Left renal cortex interstitium (tissue), 4 donors: ENCODE measurements at regions not wholly inside any gene's neighbourhood (a gene's known extent, or its start where the extent isn't known, plus 50 kb on each side); places are given as distances from the start of the nearest gene placed in this dataset.
A peak's percentile ranks its signal among the peaks of the same experiment; 100 is the strongest.

Experiments
- DNase-seq, 4 donors: peaks; one replicate each; pipeline ENCODE4 v3.0.0-alpha.2; 2013; ENCODE audit warnings: low read depth in 4 of 4, low spot score in 2 of 4, missing footprints in 1 of 4

DNA sequence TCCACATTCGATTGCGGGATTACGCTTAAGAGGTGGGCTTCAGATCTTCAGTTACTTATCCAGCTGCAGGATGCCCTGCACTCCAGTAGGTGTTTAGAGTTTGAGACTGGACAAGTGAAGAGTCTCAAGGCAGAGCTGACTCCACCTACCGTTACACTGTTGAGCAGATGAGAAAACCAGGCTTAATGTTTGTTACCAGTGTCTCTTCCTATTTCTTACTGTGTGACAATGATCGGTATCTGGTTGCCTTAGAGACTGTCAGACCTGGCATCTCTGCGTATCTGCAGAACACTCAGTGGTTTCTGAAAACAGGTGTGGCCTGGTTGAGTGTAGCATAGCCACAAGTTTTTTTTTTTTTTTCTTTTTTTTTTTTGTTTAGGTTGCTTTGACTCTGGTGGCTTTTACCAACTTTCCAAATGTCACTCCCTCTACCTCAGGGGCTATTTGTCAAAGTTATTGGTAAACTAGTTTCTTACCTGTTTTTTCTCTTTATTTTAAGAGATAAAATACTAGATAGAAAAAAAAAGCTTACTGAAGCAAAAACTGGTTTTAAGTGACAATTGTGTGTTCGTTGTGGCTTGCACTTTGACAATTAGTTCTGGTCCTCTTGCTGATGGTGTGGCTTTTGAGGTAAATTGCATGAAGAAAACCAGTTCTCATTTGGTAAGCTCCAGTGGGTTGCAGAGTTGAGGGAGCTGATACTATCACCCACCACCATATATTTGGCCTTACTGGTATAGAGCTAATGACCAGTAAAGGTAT is 284.8 kb downstream of the ETS1 start:
- DNase-seq = no peak

DNA sequence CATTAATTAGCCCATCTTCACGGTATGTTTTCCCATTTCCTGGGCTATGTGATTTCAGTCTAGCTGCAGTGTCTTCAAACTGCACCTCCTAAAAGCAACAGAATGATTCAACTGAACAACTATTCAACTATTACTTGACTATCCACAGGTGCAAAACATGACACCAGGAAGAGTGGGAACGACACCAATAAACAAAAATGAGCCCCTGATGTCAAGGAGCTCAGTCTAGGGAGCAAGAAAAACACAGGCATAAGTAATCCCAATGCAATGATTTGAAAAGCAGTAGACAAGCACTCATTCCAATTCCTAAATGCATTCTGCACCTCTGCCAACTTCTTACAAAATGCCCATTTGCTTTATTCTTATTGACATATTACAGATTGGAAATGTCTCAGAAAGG is 285.6 kb downstream of the ETS1 start:
- DNase-seq = no peak

DNA sequence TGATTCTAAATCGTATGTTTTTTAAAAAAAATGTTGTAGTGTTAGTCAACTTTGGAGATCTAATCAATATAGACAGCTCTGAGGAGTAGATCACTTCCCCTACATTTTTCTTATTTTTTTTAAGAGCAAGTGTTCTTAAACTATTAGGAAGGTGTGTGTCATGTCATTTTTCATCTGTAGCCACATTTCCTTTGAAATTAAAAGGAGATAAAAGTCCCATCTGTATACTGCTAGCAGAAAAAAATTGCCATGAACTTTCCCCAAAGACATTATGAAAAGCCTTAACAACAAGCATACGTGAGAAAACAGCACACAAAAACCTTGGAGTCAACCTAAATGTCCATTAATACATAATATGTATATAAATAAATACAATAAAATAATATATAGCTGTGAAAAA is 286.6 kb downstream of the ETS1 start:
- no peak for DNase-seq

DNA sequence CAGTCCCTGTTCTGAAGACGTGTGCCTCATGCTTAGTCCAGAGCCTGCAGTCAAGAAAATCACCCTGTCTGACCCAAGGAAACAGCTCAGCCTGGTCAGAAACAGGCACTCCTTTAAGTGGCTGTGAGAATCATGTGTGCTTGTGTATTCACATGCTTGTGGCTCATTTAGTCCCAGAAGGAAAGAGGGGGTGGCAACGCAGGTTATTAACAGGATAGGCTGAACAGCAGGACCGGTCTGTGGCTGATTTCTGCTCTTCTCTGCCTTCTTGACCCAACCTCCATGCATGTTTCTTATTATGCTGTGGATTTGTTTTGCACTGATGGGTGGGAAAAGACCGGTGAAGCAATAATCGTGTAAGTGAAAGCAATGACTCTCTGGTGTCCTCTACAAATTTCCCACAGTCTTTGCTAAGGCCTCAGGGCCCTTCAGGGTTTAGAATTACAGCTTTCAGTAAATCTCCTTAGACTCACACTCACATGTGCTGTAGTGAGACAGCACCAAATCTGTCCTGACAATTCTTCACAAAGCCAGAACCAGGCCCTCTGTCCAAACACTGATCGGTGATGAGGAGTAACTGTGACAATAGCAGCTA is 288.1 kb downstream of the ETS1 start:
- DNase-seq = no peak

DNA sequence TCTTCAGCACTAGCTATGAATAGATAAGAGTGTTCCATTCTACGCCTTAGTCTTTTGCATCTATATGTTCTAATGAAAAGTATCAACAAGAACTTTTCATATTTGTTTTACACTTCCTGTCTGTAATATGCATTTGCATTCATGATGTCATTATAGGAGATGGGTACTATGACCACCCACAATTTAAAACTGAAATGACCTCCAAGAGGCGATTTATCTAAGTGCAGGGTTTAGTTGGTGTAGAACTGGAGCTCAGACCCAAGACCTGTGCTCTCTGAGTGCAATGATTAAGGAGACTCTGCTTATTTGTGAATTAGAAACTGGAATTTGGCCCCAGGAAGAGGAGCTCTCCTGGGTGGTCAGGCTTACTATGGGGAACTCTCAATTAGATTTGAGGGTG is 289.1 kb downstream of the ETS1 start:
- DNase-seq = no peak

DNA sequence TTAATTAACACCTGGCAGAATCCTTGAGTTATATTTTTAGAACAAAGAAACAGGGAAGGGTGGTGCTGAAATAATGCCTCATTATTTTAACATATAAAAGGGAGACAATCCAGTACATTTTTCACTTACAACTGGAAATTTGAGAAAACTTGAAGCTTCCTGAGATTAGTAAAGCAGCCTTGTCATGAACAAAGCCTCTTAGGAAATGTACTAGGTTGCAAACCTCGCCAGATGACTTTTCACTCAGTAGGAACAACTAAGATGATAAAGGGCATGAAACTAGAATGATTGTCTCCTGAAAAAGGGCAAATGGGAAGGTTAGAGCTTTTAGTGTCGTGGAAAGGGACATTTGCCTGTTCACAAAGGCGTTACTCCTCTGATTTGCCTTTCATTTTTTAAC is 289.6 kb downstream of the ETS1 start:
- no peak for DNase-seq

DNA sequence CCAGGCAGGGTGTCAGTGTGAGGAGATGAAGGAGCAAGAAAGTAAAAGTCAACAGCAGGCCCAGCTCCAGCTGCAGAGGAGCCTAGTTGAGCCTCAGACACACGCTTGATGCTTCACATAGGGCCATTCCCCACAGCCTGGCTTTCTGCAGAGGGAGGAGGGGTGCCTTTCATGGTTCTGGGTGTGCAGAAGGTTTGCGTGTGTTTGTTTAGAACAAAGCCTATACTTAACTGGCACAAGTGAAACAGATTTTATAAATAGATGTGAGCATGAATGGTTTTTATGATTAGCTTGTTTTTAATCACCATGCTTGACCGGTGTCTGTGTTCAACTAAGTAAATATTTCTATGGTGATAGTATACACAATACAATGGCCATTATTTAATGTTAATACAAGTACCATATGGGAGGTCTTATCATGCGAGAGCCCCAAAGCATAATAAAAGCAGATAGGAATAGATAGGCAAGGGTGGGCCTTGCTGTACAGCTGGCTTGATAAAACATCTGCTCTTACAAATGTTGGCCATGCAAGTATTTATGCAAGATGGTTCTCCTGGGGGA is 290.2 kb downstream of the ETS1 start:
- no peak for DNase-seq

DNA sequence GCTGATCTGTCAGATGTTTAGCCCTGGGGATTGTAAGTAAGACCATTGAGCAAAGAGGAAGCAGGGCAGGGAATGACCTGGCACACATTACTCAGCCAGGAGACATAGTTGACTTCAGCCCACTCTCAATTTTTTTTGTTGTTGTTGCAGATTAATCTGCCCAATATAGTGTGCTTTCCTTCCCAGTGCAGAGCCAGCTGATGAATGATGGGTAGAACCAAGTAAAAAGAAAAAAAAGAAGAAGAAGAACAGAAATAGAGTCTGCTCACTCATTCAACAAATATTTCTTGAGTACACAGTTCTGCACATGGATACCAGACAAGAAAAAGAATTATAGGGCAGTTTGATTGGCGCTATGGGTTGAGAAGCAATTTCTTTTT is 292.7 kb downstream of the ETS1 start:
- no peak for DNase-seq

DNA sequence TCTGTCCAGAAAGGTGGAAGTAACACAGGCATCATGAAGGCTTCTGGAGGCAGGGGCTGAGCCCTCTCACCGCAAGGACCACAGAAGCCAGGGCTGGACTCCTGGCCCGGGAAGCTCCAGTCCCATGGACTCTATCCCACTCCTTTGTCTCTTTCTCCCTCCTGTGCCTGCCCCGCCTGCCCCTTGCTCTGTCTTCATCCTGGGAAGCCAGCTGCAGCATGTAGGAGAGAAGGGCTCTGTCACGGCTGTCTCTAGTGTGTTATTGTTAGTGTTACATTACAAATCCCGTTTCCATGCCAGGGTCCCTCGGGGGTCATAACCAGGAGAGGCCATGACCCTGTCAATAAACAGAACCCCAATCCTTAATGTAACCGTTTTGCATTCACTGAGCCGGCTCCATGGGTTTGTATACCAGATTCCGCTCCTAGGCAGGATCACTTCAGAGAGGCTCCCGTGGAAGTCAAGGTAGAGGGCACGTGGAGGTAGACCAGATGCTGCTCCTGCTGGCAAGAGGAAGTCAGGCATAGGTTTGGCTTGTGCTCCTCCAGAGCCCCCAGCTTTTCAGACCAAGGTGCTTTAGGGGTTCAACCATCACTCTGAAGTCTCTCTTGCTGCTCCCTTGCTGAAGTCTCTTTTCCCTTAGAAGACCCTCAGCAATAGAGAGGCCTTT is 293.2 kb downstream of the ETS1 start:
- DNase-seq = no peak

DNA sequence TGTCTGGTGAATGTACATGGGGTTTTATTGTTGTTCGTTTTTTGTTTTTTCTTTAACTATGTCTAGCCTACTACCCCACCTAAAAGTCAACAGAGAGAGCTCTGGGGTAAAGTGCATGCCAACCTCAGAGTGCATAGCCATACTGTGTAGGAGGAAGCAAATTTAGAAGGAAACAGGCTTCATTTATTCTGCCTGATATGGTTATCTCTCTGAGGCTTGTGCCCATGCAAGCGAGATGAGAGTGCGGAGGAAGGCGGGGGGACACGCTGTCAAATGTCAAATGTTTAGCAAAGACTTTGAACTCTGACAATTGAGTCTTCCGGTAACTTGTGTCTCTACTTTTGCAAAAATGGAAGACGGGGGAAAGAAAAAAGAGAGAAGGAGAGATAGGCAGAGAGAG is 295.5 kb downstream of the ETS1 start:
- no peak for DNase-seq

DNA sequence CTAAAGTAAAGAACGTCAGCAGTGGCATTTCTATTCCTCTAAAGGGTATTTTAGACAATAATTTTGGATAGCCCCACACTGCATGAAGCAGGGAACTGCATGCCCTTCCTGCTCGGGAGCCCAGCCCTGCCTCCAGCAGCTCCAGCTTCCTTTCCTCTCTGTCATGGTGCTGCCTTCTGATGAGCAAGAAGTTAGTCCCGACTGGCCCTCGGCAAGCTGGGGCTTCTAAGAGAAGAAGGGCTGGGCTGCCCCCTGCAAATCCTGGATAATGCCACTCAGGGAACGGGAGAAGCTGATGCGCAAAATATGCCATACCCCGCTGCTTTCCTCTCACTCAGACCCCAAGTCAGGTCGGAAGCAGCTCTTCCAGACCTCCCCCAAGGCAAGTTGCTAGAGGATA is 296.4 kb downstream of the ETS1 start:
- no peak for DNase-seq

DNA sequence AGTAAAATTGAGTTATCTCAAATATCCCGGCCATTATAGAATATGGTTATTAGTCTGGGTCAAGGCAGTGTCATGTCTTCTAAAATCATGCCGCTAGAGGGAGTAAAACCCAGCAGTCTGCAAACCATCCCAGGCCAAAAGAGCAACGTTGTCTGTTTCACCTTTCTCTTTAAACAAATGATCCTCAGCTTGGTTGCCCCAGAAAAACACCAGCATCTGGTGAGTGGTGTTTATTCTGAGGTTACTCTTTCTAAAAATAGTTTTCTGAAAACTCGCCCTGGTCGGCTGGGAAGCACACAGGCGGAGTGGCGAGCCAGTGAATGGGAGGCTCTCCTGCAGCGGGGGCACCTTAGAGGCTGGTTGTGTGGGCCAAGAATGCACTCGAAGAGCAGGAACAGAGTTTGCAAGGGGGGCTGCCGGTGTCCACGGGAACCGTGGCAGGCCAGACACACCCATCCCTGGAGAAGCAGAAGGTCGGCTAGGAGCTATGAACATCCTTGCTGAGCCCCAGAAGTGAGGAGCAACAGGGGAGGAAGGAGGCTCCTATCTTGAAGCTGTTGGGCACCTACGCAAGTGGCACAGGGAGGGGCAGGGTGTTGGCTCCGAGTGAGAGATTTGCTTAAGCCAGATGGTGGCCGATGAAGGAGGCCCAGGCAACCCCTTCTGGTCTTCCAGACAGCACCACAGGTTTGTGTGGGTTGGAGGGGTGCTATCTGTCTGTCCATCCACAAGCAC is 297.1 kb downstream of the ETS1 start:
- DNase-seq = peak in 3 of 4 donors; percentile 49 to 63 (median 51)

DNA sequence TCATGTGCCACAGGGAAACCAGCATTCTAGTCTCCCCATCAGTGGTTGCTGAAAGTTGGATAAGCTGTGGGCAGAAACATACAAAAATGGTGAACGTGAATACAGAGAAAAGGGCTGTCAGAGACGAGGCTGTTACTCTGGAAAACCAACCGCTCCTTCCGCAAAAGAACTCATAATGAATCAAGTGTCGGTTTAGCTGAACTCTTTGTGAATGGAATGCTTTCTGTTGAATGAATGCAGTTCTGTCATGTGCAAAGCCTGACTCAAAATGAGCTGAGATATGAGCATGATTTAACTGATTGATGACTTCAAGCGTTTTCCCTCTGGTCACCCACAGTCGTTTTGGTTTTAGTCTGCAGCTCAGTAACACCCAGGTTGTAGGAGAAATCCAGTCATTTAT is 298.3 kb downstream of the ETS1 start:
- no peak for DNase-seq

DNA sequence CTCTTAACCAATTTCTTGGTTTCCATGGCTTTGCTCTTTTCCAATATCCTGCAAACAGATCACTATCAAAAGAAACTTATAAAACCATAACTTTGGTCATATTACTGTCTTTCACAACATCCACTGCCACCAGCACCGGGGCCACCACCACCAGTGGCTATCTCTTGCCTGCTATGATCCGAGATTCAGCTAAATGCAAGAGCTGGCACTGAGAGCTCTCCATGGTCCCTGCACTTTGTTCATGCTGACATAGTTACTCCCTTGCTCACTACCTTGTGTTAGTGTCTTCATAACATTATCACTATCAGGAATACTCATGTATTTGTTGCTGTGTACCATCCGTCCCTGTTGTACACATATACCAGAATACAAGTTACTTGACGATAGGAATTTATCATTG is 299.0 kb downstream of the ETS1 start:
- DNase-seq = no peak

DNA sequence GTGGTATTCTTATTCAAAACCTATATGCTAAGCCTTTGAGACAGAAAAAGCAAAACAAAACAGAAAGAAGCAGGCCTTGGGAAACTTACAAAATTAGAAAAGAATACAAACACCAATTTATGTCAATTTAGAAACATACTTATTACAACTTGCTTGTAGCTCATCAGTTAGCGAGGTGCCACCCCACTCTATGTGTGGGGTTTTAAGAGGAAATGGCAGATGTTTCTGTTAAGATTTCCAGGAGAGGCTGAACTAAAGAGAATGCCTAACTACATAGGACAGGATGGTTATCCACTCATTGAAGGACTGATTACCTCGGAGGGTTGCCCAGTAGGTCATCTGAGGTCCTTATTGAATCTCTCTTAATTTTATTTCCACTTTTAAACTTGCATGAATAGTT is 302.0 kb downstream of the ETS1 start:
- DNase-seq = no peak

DNA sequence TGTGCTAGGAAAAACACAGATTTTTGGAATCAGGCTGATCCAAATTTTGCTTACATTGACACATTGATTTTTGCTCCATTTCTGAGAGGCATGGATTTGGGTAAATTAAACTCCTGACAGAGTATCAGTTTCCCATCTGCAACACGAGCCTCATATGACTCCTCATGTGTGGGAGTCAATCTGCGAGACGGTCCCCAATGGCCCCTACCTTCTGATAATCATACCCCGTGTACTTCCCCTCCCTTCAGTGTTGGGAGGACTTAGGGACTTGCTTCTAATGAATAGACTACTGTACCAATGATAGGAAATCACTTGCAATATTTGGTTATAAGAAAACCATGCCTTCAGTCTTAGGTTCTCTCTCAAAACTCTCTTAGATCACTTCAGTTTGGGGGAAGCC is 302.7 kb downstream of the ETS1 start:
- DNase-seq = no peak

DNA sequence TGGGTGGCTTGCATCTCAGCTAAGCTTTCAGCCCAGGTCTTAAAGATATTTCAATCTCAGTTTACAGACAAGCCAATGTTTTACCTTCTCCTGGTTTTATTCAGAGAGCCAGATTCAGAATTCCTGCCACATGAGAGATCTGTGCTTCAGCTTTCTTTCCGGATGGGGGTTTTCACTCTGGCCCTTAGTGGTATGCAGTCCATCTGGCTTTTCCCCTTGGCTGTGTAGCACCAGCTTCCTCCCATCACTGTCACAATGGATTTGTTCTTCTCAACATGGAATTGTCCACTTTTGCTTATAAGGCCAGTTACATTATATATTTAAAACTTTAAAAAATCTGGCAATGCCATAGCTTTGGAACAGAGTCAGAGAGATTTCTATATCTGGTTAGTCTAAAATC is 303.9 kb downstream of the ETS1 start:
- no peak for DNase-seq

DNA sequence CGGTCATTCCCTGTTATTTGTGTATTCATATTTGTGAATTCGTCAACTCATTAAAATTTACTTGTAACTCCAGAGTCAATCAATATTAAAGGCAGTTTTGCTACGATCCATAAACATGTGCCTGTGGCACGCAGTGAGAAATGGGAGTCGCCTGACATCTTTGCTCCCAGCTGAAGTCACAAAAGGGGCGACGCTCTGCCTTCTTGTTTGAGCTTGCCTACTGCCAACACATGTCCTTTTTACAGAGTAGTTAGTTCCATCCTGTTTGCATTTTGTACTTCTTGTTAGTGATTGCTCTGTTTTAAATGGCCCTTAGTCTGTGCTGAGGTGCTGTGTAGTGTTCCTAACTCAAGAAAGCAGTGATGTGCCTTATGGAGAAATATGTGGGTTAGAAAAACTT is 305.3 kb downstream of the ETS1 start:
- no peak for DNase-seq

DNA sequence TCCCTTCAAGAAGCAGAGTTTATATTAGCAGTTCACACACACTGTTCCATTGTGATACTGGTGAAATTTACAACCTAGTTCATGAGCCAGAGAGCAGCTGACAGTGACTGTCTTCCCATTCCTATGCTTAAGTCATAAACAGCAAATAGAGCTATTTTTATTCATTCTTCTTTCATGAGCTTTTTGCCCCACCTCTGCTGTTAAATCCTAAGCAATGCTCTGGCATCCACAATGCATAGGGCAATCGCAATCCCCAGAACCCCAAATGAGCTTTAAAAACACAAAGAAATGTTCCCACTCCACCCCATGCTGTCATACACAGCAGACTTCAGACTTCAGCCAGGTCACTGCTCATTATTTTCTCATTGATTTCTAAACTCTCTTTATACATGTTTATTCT is 307.5 kb downstream of the ETS1 start:
- DNase-seq = no peak

DNA sequence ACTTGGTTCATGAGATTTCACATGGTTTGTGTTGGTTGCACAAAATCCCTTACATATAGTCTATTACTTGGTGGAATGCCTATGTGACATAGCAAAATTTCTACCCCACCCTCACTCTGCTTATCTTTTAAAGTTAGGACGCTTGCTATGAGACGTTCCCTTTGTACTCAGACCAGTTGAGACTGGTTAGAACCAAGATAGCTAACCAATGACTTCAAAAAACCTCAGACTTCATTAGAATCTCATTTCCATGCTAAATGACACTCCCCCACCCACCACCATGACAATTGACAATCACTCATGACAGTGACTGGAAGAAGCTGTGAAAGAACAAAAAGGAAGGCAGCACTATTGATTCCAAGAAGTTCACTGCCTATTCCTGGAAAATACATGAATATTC is 313.6 kb downstream of the ETS1 start:
- no peak for DNase-seq

DNA sequence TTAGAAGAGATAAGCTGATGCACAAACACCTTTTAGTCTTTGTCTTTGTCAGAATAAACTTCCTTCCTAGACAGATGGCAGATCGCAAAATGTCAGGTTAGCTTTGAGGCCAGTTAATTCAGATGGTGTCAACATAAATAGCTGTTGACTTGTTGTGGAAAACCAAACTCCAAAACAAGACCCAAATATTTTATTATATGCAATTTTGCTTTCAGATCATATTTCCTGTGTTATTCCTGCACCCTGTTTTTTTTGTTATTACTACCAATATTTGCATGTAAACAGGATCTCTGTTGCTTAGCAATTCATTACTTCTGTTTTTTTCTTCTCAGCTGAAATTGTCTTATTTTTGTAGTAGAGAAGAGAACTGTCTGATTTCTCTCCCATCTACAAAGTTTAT is 316.0 kb downstream of the ETS1 start:
- no peak for DNase-seq
